HepG2 (cell line): ENCODE measurements at regions not wholly inside any gene's neighbourhood (a gene's known extent, or its start where the extent isn't known, plus 50 kb on each side); places are given as distances from the start of the nearest gene placed in this dataset.
A peak's percentile ranks its signal among the peaks of the same experiment; 100 is the strongest.
"Not testable (repeated sequence)": the region's sequence is repeated elsewhere in the genome, so short reads cannot be mapped to it uniquely, and the experiment has no call there.

ENCODE experiments used
- ATAC-seq: fragments of 200-7000 bp; cut with Tn5 transposase; 3 replicates; pipeline ENCODE4 v1.9.1; 2020; ENCODE audit warnings: mild to moderate bottlenecking, moderate library complexity
- BruUV-seq: library from RNA; stranded (reverse); fragments of 400-500 nt; replicated peaks from 2 replicates; lab custom pipeline; 2021; lab: Mats Ljungman, UMichigan
- CTCF ChIA-PET: fragments of 300-600 bp; formaldehyde crosslinking; extraction: SDS; loops from one replicate; lab custom pipeline; 2021; ENCODE audit warnings: low total read pairs, inconsistent platforms, low intra/inter-chr PET ratio; lab: Yijun Ruan, JAX
- POLR2A ChIA-PET: fragments of 350-600 bp; sonication (Branson Sonifier 250); formaldehyde crosslinking; loops from one replicate; lab custom pipeline; 2020; ENCODE audit warnings: antibody characterized with exemption, inconsistent platforms; lab: Yijun Ruan, JAX
- DNase-seq: peaks from one replicate; pipeline ENCODE4 v3.0.0-alpha.2; 2015; ENCODE audit warnings: low spot score
- FAIRE-seq: peaks from 3 replicates; lab custom pipeline; 2011; peaks lifted over from hg19 to GRCh38; lab: Jason Lieb, UNC
- H2AFZ ChIP-seq: one replicate; pipeline ENCODE4 v1.6.1; 2011; ENCODE audit warnings: low read length, inconsistent platforms
- H3K27ac ChIP-seq: fragments of 300-600 bp; 3 replicates; pipeline ENCODE4 v1.8.0; 2011; ENCODE audit warnings: mixed run types, mild to moderate bottlenecking, mixed read lengths, low read length, inconsistent platforms; ENCODE audit not compliant: insufficient read depth; ENCODE audit errors: extremely low read length
- H3K27me3 ChIP-seq, 2 experiments: fragments of 200-600 bp in 1 of 2; 2 replicates in 1 of 2; 3 replicates in 1 of 2; pipeline versions ENCODE4 v1.6.0 to v1.8.0; 2011; ENCODE audit warnings: low read length in 2 of 2, mild to moderate bottlenecking in 2 of 2, moderate library complexity in 2 of 2, inconsistent platforms in 1 of 2; ENCODE audit not compliant: insufficient read depth in 2 of 2, control insufficient read depth in 1 of 2
- H3K36me3 ChIP-seq, 2 experiments: fragments of 200-600 bp in 1 of 2; replicated peaks in 1 of 2; 2 replicates in 1 of 2; 3 replicates in 1 of 2; pipeline versions ENCODE4 v1.5.1 to v1.8.0; 2011; ENCODE audit warnings: low read length in 2 of 2, inconsistent platforms in 1 of 2; ENCODE audit not compliant: insufficient read depth in 2 of 2, control insufficient read depth in 1 of 2
- H3K4me1 ChIP-seq: 2 replicates; pipeline ENCODE4 v1.5.1; 2012; ENCODE audit warnings: low read length, inconsistent platforms; ENCODE audit not compliant: insufficient read depth
- H3K4me2 ChIP-seq: 2 replicates; pipeline ENCODE4 v1.6.0; 2011; ENCODE audit warnings: low read depth, low read length, inconsistent platforms
- H3K4me3 ChIP-seq, 3 experiments: fragments of 200-600 bp in 1 of 3; sonication (generic), shearing (Covaris generic) in 1 of 3; replicated peaks in 1 of 3; 2 replicates each; pipeline ENCODE4 v1.5.1; 2011 to 2016; ENCODE audit warnings: low read length in 3 of 3, inconsistent platforms in 2 of 3, low read depth in 2 of 3, mild to moderate bottlenecking in 2 of 3, control low read depth in 1 of 3, mixed read lengths in 1 of 3; ENCODE audit not compliant: insufficient read depth in 1 of 3
- H3K79me2 ChIP-seq: one replicate; pipeline ENCODE4 v1.6.1; 2011; ENCODE audit warnings: low read length, inconsistent platforms; ENCODE audit not compliant: insufficient read depth
- H3K9ac ChIP-seq: 2 replicates; pipeline ENCODE4 v1.6.0; 2011; ENCODE audit warnings: mild to moderate bottlenecking, low read depth, low read length, inconsistent platforms; ENCODE audit not compliant: insufficient read depth
- H3K9me3 ChIP-seq: 2 replicates; pipeline ENCODE4 v1.5.1; 2012; ENCODE audit warnings: mild to moderate bottlenecking, low read length
- H4K20me1 ChIP-seq: 2 replicates; pipeline ENCODE4 v1.6.0; 2011; ENCODE audit warnings: inconsistent platforms, mild to moderate bottlenecking, low read length, moderate library complexity; ENCODE audit not compliant: insufficient read depth
- FLYWCH1 ChIP-seq: sonication (generic); formaldehyde crosslinking; IDR thresholded peaks from 2 replicates; pipeline ENCODE4 v1.8.1; 2023; ENCODE audit warnings: mild to moderate bottlenecking, missing genetic modification reagents
- ZNF761 ChIP-seq: sonication (generic); formaldehyde crosslinking; conservative IDR thresholded peaks from 2 replicates; pipeline ENCODE4 v1.4.0; 2020; ENCODE audit warnings: mild to moderate bottlenecking, missing genetic modification reagents
- WGBS: methylation state at CpG from one replicate; pipeline ENCODE4 v1.1.6; 2017; ENCODE audit warnings: low lambda C conversion rate; 5-methylcytosine and 5-hydroxymethylcytosine counted together
- in situ Hi-C: cut with HindIII; loops from 2 replicates; pipeline ENCODE4 v1.10.0; 2017; ENCODE audit warnings: low pct_unique_long_range_greater_than_20kb; ENCODE audit not compliant: extremely low pct_ligation_motif_present
- intact Hi-C: fragments of 100-400 bp; cut with micrococcal nuclease; formaldehyde crosslinking; loops from one replicate; pipeline ENCODE4 v1.10.0; 2022; ENCODE audit not compliant: unreplicated experiment
- TF ChIP-seq, protein P1 (sequence below): sonication (generic); formaldehyde crosslinking; conservative IDR thresholded peaks from 2 replicates; pipeline ENCODE4 v1.4.0; 2020; ENCODE audit warnings: missing genetic modification reagents
- TF ChIP-seq, protein P2 (sequence below): sonication (generic); IDR thresholded peaks from 2 replicates; pipeline ENCODE4 v1.6.1; 2016; ENCODE audit warnings: low read depth, borderline replicate concordance
- TF ChIP-seq, protein P3 (sequence below): fragments of 450-650 bp; IDR thresholded peaks from 2 replicates; pipeline ENCODE4 v1.6.1; 2016

DNA sequence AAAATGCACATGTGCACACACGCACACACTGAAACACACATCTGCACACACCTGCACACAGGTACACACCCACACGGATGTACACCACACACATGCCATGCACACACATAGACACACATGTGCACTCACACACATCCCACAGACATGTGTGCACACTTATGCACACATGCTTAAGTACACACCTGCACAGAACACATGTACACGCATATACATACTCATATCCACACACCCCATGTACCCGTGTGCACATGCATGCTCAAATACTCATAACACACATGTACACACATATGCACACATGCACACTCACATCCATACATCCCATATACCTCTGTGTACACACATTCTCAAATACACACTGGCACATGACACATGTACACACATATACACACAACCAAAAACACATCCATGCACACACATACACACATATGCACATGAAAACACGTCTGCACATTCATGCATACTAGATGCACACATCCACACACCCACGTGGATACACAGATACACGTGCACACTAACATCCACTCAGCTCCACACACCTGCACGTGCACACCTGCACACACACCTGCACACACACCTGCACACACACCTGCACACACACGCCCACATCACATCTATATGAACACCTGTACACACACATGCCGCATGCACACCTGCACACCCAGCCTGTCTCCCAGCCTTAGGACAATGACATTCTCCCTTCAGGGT, 336.7 kb downstream of the ADGRD1 start:
- H3K4me2 ChIP-seq = no peak overlapping the region
- CTCF ChIA-PET = no interaction called here
- ATAC-seq = no peak
- no peaks in the 10 kb centered on the region for H4K20me1 ChIP-seq
- no peaks in the 10 kb centered on the region for H3K36me3 ChIP-seq
- DNase-seq = no peak
- H3K4me3 ChIP-seq = no peak overlapping the region
- no peaks in the 10 kb centered on the region for H3K79me2 ChIP-seq
- H3K9ac ChIP-seq = no peak overlapping the region
- TF ChIP-seq, protein P1, sequence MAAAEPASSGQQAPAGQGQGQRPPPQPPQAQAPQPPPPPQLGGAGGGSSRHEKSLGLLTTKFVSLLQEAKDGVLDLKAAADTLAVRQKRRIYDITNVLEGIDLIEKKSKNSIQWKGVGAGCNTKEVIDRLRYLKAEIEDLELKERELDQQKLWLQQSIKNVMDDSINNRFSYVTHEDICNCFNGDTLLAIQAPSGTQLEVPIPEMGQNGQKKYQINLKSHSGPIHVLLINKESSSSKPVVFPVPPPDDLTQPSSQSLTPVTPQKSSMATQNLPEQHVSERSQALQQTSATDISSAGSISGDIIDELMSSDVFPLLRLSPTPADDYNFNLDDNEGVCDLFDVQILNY (CRISPR knock-in tag) = no peak
- TF ChIP-seq, protein P2, sequence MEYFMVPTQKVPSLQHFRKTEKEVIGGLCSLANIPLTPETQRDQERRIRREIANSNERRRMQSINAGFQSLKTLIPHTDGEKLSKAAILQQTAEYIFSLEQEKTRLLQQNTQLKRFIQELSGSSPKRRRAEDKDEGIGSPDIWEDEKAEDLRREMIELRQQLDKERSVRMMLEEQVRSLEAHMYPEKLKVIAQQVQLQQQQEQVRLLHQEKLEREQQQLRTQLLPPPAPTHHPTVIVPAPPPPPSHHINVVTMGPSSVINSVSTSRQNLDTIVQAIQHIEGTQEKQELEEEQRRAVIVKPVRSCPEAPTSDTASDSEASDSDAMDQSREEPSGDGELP = no peak
- TF ChIP-seq FLYWCH1 = no peak
- TF ChIP-seq, protein P3, sequence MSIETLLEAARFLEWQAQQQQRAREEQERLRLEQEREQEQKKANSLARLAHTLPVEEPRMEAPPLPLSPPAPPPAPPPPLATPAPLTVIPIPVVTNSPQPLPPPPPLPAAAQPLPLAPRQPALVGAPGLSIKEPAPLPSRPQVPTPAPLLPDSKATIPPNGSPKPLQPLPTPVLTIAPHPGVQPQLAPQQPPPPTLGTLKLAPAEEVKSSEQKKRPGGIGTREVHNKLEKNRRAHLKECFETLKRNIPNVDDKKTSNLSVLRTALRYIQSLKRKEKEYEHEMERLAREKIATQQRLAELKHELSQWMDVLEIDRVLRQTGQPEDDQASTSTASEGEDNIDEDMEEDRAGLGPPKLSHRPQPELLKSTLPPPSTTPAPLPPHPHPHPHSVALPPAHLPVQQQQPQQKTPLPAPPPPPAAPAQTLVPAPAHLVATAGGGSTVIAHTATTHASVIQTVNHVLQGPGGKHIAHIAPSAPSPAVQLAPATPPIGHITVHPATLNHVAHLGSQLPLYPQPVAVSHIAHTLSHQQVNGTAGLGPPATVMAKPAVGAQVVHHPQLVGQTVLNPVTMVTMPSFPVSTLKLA = peak; percentile 88
- TF ChIP-seq ZNF761 (CRISPR knock-in tag) = no peak
- peaks cover 0 to 1% of the 10 kb centered on the region in 2 experiments; a peak in 3 of 5 replicates for H3K27me3 ChIP-seq
- no peaks in the 10 kb centered on the region for H3K9me3 ChIP-seq
- WGBS = 7% methylated on average over 8 of the region's 10 CpGs
- in situ Hi-C loops = loop anchor here (10.0 kb wide), 1 partner anchor 374 kb away; no protein-coding TSS in a partner anchor
- H3K4me1 ChIP-seq = no peaks in the 10 kb centered on the region
- no peak for FAIRE-seq
- POLR2A ChIA-PET = no interaction called here
- H3K27ac ChIP-seq = no peak overlapping the region
- H2AFZ ChIP-seq = no peak overlapping the region
- intact Hi-C loops = no loop called here
- BruUV-seq = no TSS peak

DNA sequence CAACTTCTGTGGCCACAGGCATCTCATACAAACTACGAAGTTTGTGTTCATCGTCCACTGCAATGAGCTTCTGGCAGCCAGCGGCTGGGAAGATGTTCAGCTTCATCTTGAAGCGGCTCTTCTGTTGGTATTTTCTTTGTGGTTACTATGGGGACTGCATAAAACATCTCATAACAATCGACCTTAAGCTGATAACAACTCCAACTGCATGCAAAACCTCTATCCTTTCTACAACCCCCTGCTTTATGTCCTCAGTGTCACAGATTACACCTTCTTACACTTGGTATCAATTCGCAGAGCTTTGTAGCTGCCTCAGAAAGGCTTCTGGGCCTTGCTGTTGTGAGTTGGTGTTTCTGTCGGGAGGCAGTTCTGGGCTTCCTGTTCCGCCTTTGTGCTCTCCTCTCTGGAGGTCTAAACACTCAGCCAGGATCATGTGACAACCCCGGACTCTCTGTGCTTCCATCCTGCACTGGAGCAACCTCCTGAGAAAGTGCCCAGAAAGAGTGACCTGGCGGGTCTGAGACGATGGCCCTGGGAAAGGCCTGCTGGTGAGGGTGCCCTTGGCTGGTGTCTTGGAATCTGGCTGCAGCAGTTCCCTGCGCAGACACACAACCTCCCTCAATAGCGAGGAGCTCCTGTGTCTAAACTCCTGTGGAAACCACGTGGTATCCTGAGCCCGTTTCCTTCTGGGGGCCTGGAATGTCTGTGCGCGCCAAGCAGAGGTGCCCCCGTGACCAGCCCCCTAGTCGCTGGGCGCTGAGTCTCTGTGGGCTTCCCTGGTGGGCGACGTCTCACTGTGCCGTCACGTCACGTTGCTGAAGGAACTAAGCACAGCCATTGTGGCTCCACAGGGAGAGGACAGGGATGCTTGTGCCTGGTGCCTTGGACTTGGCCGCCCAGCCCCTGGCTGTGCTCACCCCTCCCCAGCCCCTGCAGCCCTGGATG, 339.6 kb downstream of the ADGRD1 start:
- ATAC-seq, H4K20me1 ChIP-seq, POLR2A ChIA-PET, H3K9ac ChIP-seq, H3K4me2 ChIP-seq, H3K9me3 ChIP-seq, FAIRE-seq, H3K79me2 ChIP-seq, H2AFZ ChIP-seq, DNase-seq, H3K27ac ChIP-seq, H3K4me1 ChIP-seq, intact Hi-C loops, BruUV-seq, CTCF ChIA-PET, H3K36me3 ChIP-seq, H3K4me3 ChIP-seq, H3K27me3 ChIP-seq: not testable (repeated sequence)
- in situ Hi-C loops = loop anchor here (10.0 kb wide), 1 partner anchor 371 kb away; no protein-coding TSS in a partner anchor
- WGBS = 18% methylated on average over 22 of the region's 26 CpGs

DNA sequence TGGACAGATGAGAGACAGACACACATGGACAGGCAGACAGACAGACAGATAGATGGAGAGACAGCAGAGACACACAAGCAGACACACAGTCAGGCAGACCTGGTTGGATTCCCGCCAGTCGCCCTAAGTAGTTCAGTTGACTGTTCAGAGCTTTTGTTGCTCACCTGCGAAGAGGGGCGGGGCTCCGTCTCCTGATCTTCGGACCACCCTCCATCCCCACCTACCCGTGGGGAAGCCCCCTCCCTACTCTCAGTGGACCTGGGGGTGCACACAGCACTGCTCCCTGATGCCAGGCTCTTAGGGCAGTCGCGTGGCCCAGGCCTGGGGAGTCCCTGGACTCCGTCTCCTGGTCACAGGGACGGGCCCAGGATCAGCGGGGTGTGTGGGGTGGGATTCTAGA, 341.0 kb downstream of the ADGRD1 start:
- H3K79me2 ChIP-seq, H3K9ac ChIP-seq, H3K4me3 ChIP-seq, BruUV-seq, POLR2A ChIA-PET, CTCF ChIA-PET, ATAC-seq, H4K20me1 ChIP-seq, DNase-seq, H3K27ac ChIP-seq, H2AFZ ChIP-seq, H3K27me3 ChIP-seq, intact Hi-C loops, H3K4me2 ChIP-seq, H3K4me1 ChIP-seq, H3K9me3 ChIP-seq, H3K36me3 ChIP-seq, FAIRE-seq: not testable (repeated sequence)
- in situ Hi-C loops = loop anchor here (10.0 kb wide), 1 partner anchor 370 kb away; no protein-coding TSS in a partner anchor
- 35% methylated on average over 6 of the region's 12 CpGs for WGBS
